Upper lobe of left lung (tissue), 6 donors: ENCODE measurements at regions not wholly inside any gene's neighbourhood (a gene's known extent, or its start where the extent isn't known, plus 50 kb on each side); places are given as distances from the start of the nearest gene placed in this dataset.

Source experiments
- ATAC-seq, 2 donors: fragments of 200-7000 bp; cut with Tn5 transposase; one replicate each; pipeline ENCODE4 v1.9.1; 2022; ENCODE audit warnings: mild to moderate bottlenecking in 2 of 2, moderate library complexity in 2 of 2; ENCODE audit not compliant: low FRiP score in 2 of 2
- DNase-seq, 2 donors: peaks; one replicate each; pipeline ENCODE4 v3.0.0-alpha.2; 2019 to 2020
- H3K27ac ChIP-seq, 4 donors: fragments of 200-600 bp; sonication (generic); one replicate each; pipeline ENCODE4 v1.5.1; 2016 to 2019
- H3K27me3 ChIP-seq, 4 donors: fragments of 200-600 bp; sonication (generic); one replicate each; pipeline ENCODE4 v1.5.1; 2017 to 2019
- H3K36me3 ChIP-seq, 4 donors: fragments of 200-600 bp; sonication (generic); one replicate each; pipeline ENCODE4 v1.5.1; 2016 to 2019
- H3K4me1 ChIP-seq, 4 donors: fragments of 200-600 bp; sonication (generic); one replicate each; pipeline ENCODE4 v1.5.1; 2018 to 2019
- H3K4me3 ChIP-seq, 4 donors: fragments of 200-600 bp; sonication (generic); one replicate each; pipeline ENCODE4 v1.5.1; 2017 to 2019; ENCODE audit warnings: mild to moderate bottlenecking in 2 of 4, moderate library complexity in 1 of 4
- H3K9me3 ChIP-seq, 4 donors: fragments of 200-600 bp; sonication (generic); one replicate each; pipeline ENCODE4 v1.5.1; 2018 to 2019
- EP300 ChIP-seq, 4 donors: sonication (generic); formaldehyde crosslinking; IDR thresholded peaks; one replicate each; pipeline ENCODE4 v1.5.1; 2017; ENCODE audit warnings: antibody characterized with exemption in 4 of 4, control low read depth in 2 of 4
- POLR2A ChIP-seq, 4 donors: fragments of 450-650 bp; IDR thresholded peaks; one replicate each; pipeline ENCODE4 v1.5.1; 2016 to 2017; ENCODE audit warnings: antibody characterized with exemption in 4 of 4, mild to moderate bottlenecking in 2 of 4
- POLR2AphosphoS5 ChIP-seq, 2 donors: sonication (generic); formaldehyde crosslinking; IDR thresholded peaks; one replicate each; pipeline ENCODE4 v1.5.1; 2017; ENCODE audit warnings: antibody characterized with exemption in 2 of 2
- WGBS, 2 donors: methylation state at CpG; one replicate each; pipeline ENCODE4 v1.1.5; 2017 to 2018; 5-methylcytosine and 5-hydroxymethylcytosine counted together
- small RNA-seq, 4 donors: library from RNA; depleted of rRNA; stranded (forward); fragments of <200 nt; gene quantifications; one replicate each; pipeline ENCODE3, GENCODE V24; 2016
- TF ChIP-seq, protein P1 (sequence below), 6 experiments: fragments of 450-650 bp in 4 of 6; fragments of 200-600 bp in 2 of 6; sonication (generic) in 2 of 6; IDR thresholded peaks; one replicate each; pipeline ENCODE4 v1.5.1; 2016 to 2019; ENCODE audit warnings: antibody characterized with exemption in 6 of 6
- donor health status: DM: no; HTN: no; CAD: no; lungs with moderate emphysema.
- donor health status: DM: no; HTN: yes; CAD: no; lungs with severe emphysema.

GRCh38 chrX:131951166-131951565 lies 71.9 kb upstream of the STK26 start:
- Histone ChIP-seq H3K27me3 (no peaks in the 10 kb centered on the region), H3K27ac (no peak overlapping the region), H3K9me3 (no peaks in the 10 kb centered on the region), H3K4me1 (no peaks in the 10 kb centered on the region), H3K4me3 (no peak overlapping the region), H3K36me3 (no peaks in the 10 kb centered on the region)
- TF ChIP-seq EP300 (IDR thresholded peaks at IDR 0.05) = no peak
- TF ChIP-seq POLR2AphosphoS5 (IDR thresholded peaks at IDR 0.05) = no peak
- TF ChIP-seq POLR2A (IDR thresholded peaks at IDR 0.05) = no peak
- TF ChIP-seq, protein P1, sequence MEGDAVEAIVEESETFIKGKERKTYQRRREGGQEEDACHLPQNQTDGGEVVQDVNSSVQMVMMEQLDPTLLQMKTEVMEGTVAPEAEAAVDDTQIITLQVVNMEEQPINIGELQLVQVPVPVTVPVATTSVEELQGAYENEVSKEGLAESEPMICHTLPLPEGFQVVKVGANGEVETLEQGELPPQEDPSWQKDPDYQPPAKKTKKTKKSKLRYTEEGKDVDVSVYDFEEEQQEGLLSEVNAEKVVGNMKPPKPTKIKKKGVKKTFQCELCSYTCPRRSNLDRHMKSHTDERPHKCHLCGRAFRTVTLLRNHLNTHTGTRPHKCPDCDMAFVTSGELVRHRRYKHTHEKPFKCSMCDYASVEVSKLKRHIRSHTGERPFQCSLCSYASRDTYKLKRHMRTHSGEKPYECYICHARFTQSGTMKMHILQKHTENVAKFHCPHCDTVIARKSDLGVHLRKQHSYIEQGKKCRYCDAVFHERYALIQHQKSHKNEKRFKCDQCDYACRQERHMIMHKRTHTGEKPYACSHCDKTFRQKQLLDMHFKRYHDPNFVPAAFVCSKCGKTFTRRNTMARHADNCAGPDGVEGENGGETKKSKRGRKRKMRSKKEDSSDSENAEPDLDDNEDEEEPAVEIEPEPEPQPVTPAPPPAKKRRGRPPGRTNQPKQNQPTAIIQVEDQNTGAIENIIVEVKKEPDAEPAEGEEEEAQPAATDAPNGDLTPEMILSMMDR (IDR thresholded peaks at IDR 0.05) = no peak
- WGBS, 2 donors = 70 to 73% methylated on average over 3 of the region's 3 CpGs
- ATAC-seq = no peak
- no peak for DNase-seq

DNA sequence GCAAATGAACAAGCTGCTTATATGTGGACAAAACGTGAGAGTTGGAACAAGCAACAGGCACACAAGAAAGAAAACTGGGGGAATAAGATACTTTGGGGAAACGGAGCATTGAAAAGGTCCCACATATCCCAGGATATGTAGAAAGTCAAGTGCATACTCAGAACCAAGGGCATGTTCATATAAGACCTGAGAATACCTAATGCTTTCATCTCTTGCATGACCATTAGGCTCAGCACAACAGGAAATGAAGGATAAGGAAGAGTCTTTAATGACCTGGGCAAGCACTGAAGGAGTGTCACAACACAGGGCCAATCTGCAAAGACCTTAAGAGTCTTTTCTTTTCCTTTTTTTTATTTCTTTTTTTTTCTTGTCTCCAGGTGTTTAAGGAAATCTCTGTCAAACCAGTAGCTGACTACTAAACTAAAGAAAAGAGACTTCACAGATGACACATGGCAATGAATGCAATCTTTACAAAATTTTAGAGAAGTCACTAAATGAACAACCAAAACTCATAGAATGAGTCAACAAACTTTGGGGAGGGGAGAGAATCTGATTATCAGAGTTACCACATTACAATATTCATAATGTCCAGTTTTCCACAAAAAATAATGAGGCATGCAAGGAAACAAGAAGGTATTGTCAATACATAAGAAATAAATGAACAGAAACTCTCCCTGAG lies 67.9 kb upstream of the STK26 start:
- no peak overlapping the region for H3K27ac ChIP-seq
- TF ChIP-seq, protein P1 (IDR thresholded peaks at IDR 0.05) = no peak
- no peak for TF ChIP-seq POLR2AphosphoS5 (IDR thresholded peaks at IDR 0.05)
- TF ChIP-seq POLR2A (IDR thresholded peaks at IDR 0.05) = no peak
- TF ChIP-seq EP300 (IDR thresholded peaks at IDR 0.05) = no peak
- DNase-seq (no peak), ATAC-seq (no peak)
- no peaks in the 10 kb centered on the region for H3K4me1 ChIP-seq
- no peaks in the 10 kb centered on the region for H3K9me3 ChIP-seq
- H3K36me3 ChIP-seq = no peaks in the 10 kb centered on the region
- H3K27me3 ChIP-seq = no peaks in the 10 kb centered on the region
- 60 to 69% methylated on average over 2 of the region's 2 CpGs for WGBS, 2 donors
- no peak overlapping the region for H3K4me3 ChIP-seq

- no peaks in the 10 kb centered on the region for H3K36me3 ChIP-seq
- H3K27me3 ChIP-seq = no peaks in the 10 kb centered on the region
- no peak overlapping the region for H3K27ac ChIP-seq
- H3K4me3 ChIP-seq = no peak overlapping the region
- TF ChIP-seq POLR2AphosphoS5 (IDR thresholded peaks at IDR 0.05) (no peak), EP300 (IDR thresholded peaks at IDR 0.05) (no peak), POLR2A (IDR thresholded peaks at IDR 0.05) (no peak)
- TF ChIP-seq, protein P1 (IDR thresholded peaks at IDR 0.05) = no peak
- no peaks in the 10 kb centered on the region for H3K9me3 ChIP-seq
- no peaks in the 10 kb centered on the region for H3K4me1 ChIP-seq
- DNase-seq (no peak), ATAC-seq (no peak)
- WGBS, 2 donors = 24 to 54% methylated on average over 1 of the region's 1 CpG
Measured at GRCh38 chrX:131958724-131959123, 64.4 kb upstream of the STK26 start.

GRCh38 chrX:131970347-131970746 lies 52.8 kb upstream of the STK26 start:
- DNase-seq = no peak
- ATAC-seq = no peak
- Histone ChIP-seq H3K4me3 (no peak overlapping the region), H3K4me1 (no peaks in the 10 kb centered on the region), H3K36me3 (no peaks in the 10 kb centered on the region), H3K9me3 (no peaks in the 10 kb centered on the region), H3K27ac (no peak overlapping the region), H3K27me3 (no peaks in the 10 kb centered on the region)
- 61 to 68% methylated on average over 2 of the region's 2 CpGs for WGBS, 2 donors
- TF ChIP-seq POLR2AphosphoS5 (IDR thresholded peaks at IDR 0.05) = no peak
- TF ChIP-seq, protein P1 (IDR thresholded peaks at IDR 0.05) = no peak
- TF ChIP-seq EP300 (IDR thresholded peaks at IDR 0.05) = no peak
- no peak for TF ChIP-seq POLR2A (IDR thresholded peaks at IDR 0.05)

Small RNA genes in the stretch of these regions (small RNA-seq; reads per million reads assigned to genes)
- gene AL008629.1 = 0 reads per million in 4 donors
- gene HDGFP1 = 0 reads per million in 4 donors
- gene MCRIP2P1 = 0 to 0.13 (median 0) reads per million in 4 donors
- 0 to 0.14 (median 0.05) reads per million in 4 donors for gene RNA5SP514
